ENCODE measurements at regions not wholly inside any gene's neighbourhood (a gene's known extent, or its start where the extent isn't known, plus 50 kb on each side); places are given as distances from the start of the nearest gene placed in this dataset.

DNA sequence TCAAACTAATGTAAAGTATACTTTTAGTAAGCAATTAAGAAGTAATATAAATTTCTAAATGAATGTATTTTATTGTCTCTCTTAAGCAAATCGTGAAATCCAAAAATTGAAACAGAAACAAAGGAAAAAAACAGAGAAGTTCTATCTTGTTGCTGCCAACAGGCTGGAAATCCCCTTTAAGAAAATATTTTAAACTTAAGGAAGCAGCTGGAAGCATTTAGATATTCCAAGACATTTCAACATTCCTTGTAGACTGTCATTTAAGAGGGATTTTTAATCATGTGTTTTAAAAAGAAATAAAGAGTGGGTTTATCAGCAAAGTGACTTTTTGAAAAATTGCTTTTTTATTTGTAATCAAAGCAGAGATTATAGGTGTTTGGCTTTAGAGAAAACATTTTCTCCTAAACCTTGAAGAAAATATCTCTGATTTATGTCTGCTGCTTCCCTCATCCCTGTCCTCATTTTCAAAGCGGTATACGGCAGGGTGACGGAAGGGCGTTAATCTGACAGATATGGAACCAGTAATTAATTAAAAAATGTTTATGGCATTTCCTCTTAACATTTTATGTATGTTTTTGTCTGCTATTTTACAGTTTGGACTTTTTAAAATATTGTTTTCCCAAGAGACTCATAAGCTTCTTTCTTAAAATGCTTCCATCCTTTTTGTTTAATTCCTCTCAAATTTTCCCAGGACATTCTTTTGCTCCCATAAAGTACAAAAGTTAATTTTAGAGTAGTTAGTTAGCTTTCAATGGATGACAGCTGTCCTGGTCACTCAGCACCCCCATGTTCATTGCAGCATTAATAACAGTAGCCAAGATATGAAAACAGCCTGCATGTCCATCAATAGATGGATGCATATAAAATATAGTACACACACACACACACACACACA is 245.6 kb downstream of the LURAP1L start:
- Histone ChIP-seq H3K4me3 (ENCODE audit: low read depth, low read length) (no peak overlapping the region), H3K27ac (no peak overlapping the region), H3K27me3 (ENCODE audit: insufficient read depth, low read depth, severe bottlenecking) (no peaks in the 10 kb centered on the region), H3K9me3 (ENCODE audit: severe bottlenecking) (no peaks in the 10 kb centered on the region), H3K36me3 (no peaks in the 10 kb centered on the region)
- TF ChIP-seq, protein P1, sequence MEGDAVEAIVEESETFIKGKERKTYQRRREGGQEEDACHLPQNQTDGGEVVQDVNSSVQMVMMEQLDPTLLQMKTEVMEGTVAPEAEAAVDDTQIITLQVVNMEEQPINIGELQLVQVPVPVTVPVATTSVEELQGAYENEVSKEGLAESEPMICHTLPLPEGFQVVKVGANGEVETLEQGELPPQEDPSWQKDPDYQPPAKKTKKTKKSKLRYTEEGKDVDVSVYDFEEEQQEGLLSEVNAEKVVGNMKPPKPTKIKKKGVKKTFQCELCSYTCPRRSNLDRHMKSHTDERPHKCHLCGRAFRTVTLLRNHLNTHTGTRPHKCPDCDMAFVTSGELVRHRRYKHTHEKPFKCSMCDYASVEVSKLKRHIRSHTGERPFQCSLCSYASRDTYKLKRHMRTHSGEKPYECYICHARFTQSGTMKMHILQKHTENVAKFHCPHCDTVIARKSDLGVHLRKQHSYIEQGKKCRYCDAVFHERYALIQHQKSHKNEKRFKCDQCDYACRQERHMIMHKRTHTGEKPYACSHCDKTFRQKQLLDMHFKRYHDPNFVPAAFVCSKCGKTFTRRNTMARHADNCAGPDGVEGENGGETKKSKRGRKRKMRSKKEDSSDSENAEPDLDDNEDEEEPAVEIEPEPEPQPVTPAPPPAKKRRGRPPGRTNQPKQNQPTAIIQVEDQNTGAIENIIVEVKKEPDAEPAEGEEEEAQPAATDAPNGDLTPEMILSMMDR (IDR thresholded peaks at IDR 0.05; ENCODE audit: low read depth, low read length): no peak
- DNase-seq: no peak

DNA sequence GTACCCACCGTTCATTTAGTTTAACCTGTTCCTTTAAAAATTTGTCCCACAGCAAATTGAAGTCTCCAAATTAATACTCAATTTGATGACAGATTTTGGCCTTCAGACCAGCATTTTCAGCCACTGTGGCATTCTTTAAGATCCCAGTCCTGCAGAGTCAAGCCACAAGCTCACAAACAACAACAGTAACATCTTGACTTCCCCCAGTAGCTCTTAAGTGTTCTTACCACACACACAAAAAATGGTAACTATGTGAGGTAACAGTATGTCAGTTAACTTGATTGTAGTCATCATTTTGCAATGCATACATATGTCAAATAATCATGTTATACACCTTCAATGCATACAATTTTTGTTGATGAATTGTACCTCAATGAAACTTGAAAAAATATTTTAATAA is 247.9 kb downstream of the LURAP1L start:
- no peak overlapping the region for H3K27ac ChIP-seq
- H3K27me3 ChIP-seq (ENCODE audit: insufficient read depth, low read depth, severe bottlenecking): no peaks in the 10 kb centered on the region
- H3K36me3 ChIP-seq: no peaks in the 10 kb centered on the region
- no peaks in the 10 kb centered on the region for H3K9me3 ChIP-seq (ENCODE audit: severe bottlenecking)
- TF ChIP-seq, protein P1 (IDR thresholded peaks at IDR 0.05; ENCODE audit: low read depth, low read length): no peak
- H3K4me3 ChIP-seq (ENCODE audit: low read depth, low read length): no peak overlapping the region
- DNase-seq: no peak

DNA sequence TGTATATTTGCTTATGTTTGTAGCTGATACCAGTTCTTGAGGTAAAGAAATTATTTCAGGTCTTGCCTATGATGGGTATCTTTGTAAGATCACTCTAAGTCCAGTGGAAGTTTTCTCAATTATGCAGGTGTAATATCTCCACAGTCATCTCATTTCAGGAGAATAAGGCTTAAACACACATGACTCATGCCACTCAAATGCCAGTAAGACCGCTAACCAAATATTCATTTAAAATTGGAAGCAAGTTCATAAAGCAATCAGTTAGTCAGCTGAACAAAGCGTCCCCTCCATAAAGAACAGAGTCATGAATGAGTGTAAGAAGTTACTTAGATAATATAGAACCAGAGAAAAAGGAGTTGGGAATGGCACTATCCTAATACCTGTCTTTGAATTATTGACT is 248.7 kb downstream of the LURAP1L start:
- DNase-seq: no peak
- Histone ChIP-seq H3K4me3 (ENCODE audit: low read depth, low read length) (no peak overlapping the region), H3K27me3 (ENCODE audit: insufficient read depth, low read depth, severe bottlenecking) (no peaks in the 10 kb centered on the region), H3K36me3 (no peaks in the 10 kb centered on the region), H3K27ac (no peak overlapping the region), H3K9me3 (ENCODE audit: severe bottlenecking) (no peaks in the 10 kb centered on the region)
- TF ChIP-seq, protein P1 (IDR thresholded peaks at IDR 0.05; ENCODE audit: low read depth, low read length): no peak

DNA sequence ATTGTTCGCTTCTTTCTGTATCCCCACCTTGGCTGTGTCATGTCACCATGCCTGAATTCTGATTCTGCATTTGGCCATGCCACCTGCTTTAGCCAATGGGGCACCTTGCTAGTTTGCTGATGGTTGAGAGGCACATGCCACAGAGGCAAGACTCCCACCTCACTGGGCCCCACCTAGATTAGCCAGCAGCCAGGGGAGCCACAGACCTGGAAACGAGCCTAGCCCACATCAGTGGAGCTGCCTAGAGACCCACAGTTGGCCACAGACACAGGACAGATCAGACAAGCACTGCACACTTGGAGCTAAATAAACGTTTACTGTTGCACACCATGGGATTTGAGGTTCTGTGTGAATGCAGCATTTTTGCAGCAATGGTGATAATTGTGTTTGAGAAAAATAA is 252.1 kb downstream of the LURAP1L start:
- no peaks in the 10 kb centered on the region for H3K36me3 ChIP-seq
- H3K9me3 ChIP-seq (ENCODE audit: severe bottlenecking): no peaks in the 10 kb centered on the region
- DNase-seq: no peak
- H3K27ac ChIP-seq: no peak overlapping the region
- no peak overlapping the region for H3K4me3 ChIP-seq (ENCODE audit: low read depth, low read length)
- TF ChIP-seq, protein P1 (IDR thresholded peaks at IDR 0.05; ENCODE audit: low read depth, low read length): no peak
- no peaks in the 10 kb centered on the region for H3K27me3 ChIP-seq (ENCODE audit: insufficient read depth, low read depth, severe bottlenecking)

DNA sequence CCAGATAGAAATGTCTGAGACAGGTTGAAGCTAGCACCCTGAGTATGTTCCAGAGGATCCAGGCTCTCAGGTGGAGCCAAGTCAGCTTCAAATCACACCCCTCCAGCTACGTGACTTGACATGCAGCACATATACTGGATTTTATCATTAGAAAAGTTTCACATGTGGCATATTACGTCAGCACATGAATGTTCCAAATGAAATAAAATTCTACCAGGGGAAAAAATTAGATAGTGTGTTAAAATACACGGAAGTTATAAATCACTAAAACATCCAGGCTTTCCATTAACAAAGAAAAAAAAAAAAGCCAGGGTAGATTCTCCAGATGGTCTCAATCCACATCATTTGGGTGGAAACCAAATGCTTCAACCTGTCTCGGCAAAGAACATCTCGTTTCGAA is 251.6 kb downstream of the MPDZ start:
- no peak overlapping the region for H3K27ac ChIP-seq
- H3K36me3 ChIP-seq: no peaks in the 10 kb centered on the region
- TF ChIP-seq, protein P1 (IDR thresholded peaks at IDR 0.05; ENCODE audit: low read depth, low read length): no peak
- no peaks in the 10 kb centered on the region for H3K9me3 ChIP-seq (ENCODE audit: severe bottlenecking)
- H3K27me3 ChIP-seq (ENCODE audit: insufficient read depth, low read depth, severe bottlenecking): no peaks in the 10 kb centered on the region
- DNase-seq: no peak
- H3K4me3 ChIP-seq (ENCODE audit: low read depth, low read length): no peak overlapping the region

DNA sequence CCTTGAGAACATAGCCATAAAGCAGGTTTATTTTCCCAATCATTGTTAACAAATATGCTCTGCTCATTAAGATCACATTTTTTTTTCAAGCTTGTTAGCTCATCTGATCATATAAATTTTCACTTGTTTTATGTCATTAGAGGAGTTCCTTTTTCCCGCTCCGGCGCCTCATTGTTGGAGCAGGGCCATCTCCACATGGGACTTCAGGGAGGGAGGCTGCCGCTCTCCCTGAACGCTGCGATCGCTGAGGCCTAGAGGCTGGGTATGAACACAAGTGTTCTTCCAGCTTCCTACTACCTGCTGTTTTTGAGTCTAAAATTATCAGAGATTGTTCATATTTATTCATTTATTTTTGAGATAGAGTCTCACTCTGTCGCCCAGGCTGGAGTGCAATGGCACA is 246.9 kb downstream of the MPDZ start:
- H3K36me3 ChIP-seq: no peaks in the 10 kb centered on the region
- H3K27me3 ChIP-seq (ENCODE audit: insufficient read depth, low read depth, severe bottlenecking): no peaks in the 10 kb centered on the region
- H3K27ac ChIP-seq: no peak overlapping the region
- TF ChIP-seq, protein P1 (IDR thresholded peaks at IDR 0.05; ENCODE audit: low read depth, low read length): no peak
- no peak for DNase-seq
- no peaks in the 10 kb centered on the region for H3K9me3 ChIP-seq (ENCODE audit: severe bottlenecking)
- no peak overlapping the region for H3K4me3 ChIP-seq (ENCODE audit: low read depth, low read length)

All from WERI-Rb-1 (cell line).